Fibroblast of lung (primary cell): ENCODE measurements at regions not wholly inside any gene's neighbourhood (a gene's known extent, or its start where the extent isn't known, plus 50 kb on each side); places are given as distances from the start of the nearest gene placed in this dataset.

Source experiments
- CTCF ChIP-seq, 2 donors: IDR thresholded peaks in 1 of 2; conservative IDR thresholded peaks in 1 of 2; 1 replicate in 1 of 2; 2 replicates in 1 of 2; pipeline ENCODE4 v1.5.1; 2011 to 2012; ENCODE audit warnings: low read length in 2 of 2, control low read depth in 1 of 2, inconsistent platforms in 1 of 2, low read depth in 1 of 2, mild to moderate bottlenecking in 1 of 2
- EZH2 ChIP-seq: IDR thresholded peaks from 2 replicates; pipeline ENCODE4 v1.5.1; 2012; ENCODE audit warnings: low read length, control low read depth, mild to moderate bottlenecking; ENCODE audit errors: missing control alignments

- no peak for TF ChIP-seq CTCF (conservative IDR thresholded peaks at IDR 0.05 in 1 of 2, IDR thresholded peaks at IDR 0.05 in 1 of 2; ENCODE audit: low read depth in 1 of 2, low read length in 2 of 2)
- TF ChIP-seq EZH2: no peak
These were observed 174.6 kb downstream of the SPRY2 start for GRCh38 chr13:80166352-80166751.
